DOHH2 (cell line): ENCODE measurements at regions not wholly inside any gene's neighbourhood (a gene's known extent, or its start where the extent isn't known, plus 50 kb on each side); places are given as distances from the start of the nearest gene placed in this dataset.

Experiments
- H3F3A ChIP-seq: fragments of 200-600 bp; sonication (generic), shearing (Covaris generic); 2 replicates; pipeline ENCODE4 v1.6.0; 2016; ENCODE audit warnings: antibody characterized with exemption, mild to moderate bottlenecking; ENCODE audit not compliant: control insufficient read depth, insufficient read depth
- H3K27ac ChIP-seq: fragments of 200-600 bp; sonication (generic); 2 replicates; pipeline ENCODE4 v1.5.1; 2014; ENCODE audit warnings: low read depth, mild to moderate bottlenecking, low read length, moderate library complexity
- H3K27me3 ChIP-seq: fragments of 200-600 bp; sonication (generic); 2 replicates; pipeline ENCODE4 v1.6.1; 2014; ENCODE audit warnings: mild to moderate bottlenecking, low read length, mixed read lengths; ENCODE audit not compliant: control insufficient read depth
- H3K36me3 ChIP-seq: fragments of 200-600 bp; sonication (generic); 2 replicates; pipeline ENCODE4 v1.6.1; 2014; ENCODE audit warnings: mild to moderate bottlenecking, low read length, moderate library complexity, mixed read lengths; ENCODE audit not compliant: control insufficient read depth
- H3K4me1 ChIP-seq: fragments of 200-600 bp; sonication (generic); 2 replicates; pipeline ENCODE4 v1.6.1; 2014; ENCODE audit warnings: mild to moderate bottlenecking, low read length, mixed read lengths; ENCODE audit not compliant: control insufficient read depth
- H3K4me2 ChIP-seq: fragments of 200-600 bp; sonication (generic); 2 replicates; pipeline ENCODE4 v1.6.0; 2014; ENCODE audit warnings: mild to moderate bottlenecking, low read length, moderate library complexity
- H3K4me3 ChIP-seq: fragments of 200-600 bp; sonication (generic); 2 replicates; pipeline ENCODE4 v1.5.1; 2014; ENCODE audit warnings: mild to moderate bottlenecking, low read length, mixed read lengths
- H3K79me2 ChIP-seq: fragments of 200-600 bp; sonication (generic); 2 replicates; pipeline ENCODE4 v1.6.1; 2014; ENCODE audit warnings: mild to moderate bottlenecking, low read length, mixed read lengths; ENCODE audit not compliant: control insufficient read depth
- H3K9me2 ChIP-seq: fragments of 200-600 bp; sonication (generic); replicated peaks from 2 replicates; pipeline ENCODE4 v1.6.1; 2014; ENCODE audit warnings: mild to moderate bottlenecking, low read length, mixed read lengths; ENCODE audit not compliant: control insufficient read depth
- H3K9me3 ChIP-seq: fragments of 200-600 bp; sonication (generic); 2 replicates; pipeline ENCODE4 v1.6.1; 2014; ENCODE audit warnings: antibody characterized with exemption, low read length, mixed read lengths; ENCODE audit not compliant: control insufficient read depth, insufficient read depth
- H4K20me1 ChIP-seq: fragments of 200-600 bp; sonication (generic); 2 replicates; pipeline ENCODE4 v1.6.0; 2014; ENCODE audit warnings: low read depth, mild to moderate bottlenecking, antibody characterized with exemption, low read length, moderate library complexity; ENCODE audit not compliant: control insufficient read depth, insufficient read depth
- EZH2phosphoT487 ChIP-seq: fragments of 200-600 bp; sonication (generic); IDR thresholded peaks from 2 replicates; pipeline ENCODE4 v1.6.1; 2017; ENCODE audit warnings: borderline replicate concordance, mild to moderate bottlenecking, antibody characterized with exemption, low read length, moderate library complexity, mixed read lengths
- TF ChIP-seq, protein P1 (sequence below): fragments of 200-600 bp; sonication (generic); IDR thresholded peaks from one replicate; pipeline ENCODE4 v1.5.1; 2014; ENCODE audit warnings: antibody characterized with exemption, mild to moderate bottlenecking, low read depth, low read length; ENCODE audit not compliant: poor library complexity, severe bottlenecking

DNA sequence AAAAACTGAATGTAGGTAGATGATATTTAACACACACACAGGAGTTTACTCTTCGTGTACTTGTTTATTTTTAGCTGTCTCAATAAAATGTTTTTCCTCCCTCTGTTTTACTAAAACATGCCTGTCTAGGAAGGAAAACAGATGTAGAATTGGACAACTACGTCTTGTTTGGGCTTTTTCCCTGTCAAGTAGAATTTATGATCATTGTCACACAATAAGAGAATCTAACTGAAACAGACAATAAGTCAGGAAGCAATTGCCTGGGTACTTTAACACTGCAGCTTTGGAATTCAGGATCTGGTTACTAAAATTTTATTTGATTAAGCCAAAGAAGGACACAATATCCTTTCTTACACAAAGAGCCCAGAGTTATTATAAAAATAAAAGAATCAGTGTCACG is 164.2 kb downstream of the ZDHHC21 start:
- Histone ChIP-seq H3K27me3 (no peaks in the 10 kb centered on the region), H3K79me2 (no peaks in the 10 kb centered on the region), H3K4me1 (no peaks in the 10 kb centered on the region), H3K9me2 (no peaks in the 10 kb centered on the region), H3K4me2 (no peak overlapping the region), H3K36me3 (no peaks in the 10 kb centered on the region), H3K9me3 (no peaks in the 10 kb centered on the region), H3F3A (no peaks in the 10 kb centered on the region), H3K4me3 (no peak overlapping the region), H3K27ac (no peak overlapping the region), H4K20me1 (no peaks in the 10 kb centered on the region)
- TF ChIP-seq, protein P1, sequence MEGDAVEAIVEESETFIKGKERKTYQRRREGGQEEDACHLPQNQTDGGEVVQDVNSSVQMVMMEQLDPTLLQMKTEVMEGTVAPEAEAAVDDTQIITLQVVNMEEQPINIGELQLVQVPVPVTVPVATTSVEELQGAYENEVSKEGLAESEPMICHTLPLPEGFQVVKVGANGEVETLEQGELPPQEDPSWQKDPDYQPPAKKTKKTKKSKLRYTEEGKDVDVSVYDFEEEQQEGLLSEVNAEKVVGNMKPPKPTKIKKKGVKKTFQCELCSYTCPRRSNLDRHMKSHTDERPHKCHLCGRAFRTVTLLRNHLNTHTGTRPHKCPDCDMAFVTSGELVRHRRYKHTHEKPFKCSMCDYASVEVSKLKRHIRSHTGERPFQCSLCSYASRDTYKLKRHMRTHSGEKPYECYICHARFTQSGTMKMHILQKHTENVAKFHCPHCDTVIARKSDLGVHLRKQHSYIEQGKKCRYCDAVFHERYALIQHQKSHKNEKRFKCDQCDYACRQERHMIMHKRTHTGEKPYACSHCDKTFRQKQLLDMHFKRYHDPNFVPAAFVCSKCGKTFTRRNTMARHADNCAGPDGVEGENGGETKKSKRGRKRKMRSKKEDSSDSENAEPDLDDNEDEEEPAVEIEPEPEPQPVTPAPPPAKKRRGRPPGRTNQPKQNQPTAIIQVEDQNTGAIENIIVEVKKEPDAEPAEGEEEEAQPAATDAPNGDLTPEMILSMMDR, result no peak
- TF ChIP-seq EZH2phosphoT487, result no peak

DNA sequence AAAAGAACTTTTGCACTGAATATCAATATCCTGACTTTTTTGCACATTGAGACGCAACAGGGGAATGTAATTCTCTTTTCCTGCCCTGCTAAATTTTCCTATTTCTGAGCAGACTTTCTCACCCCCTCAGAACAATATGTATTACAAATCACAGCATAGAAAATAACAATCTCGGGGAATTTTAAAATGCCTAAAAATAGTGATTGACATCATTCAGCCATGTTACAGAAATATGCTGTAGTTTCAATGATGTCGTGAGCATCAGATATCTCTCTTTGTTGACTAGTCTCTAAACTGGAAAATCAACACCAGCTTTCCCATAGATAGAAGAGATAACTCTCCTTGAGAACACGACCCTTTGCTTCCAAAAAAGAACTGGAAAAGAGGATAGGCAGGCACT is 166.7 kb downstream of the ZDHHC21 start:
- H3K36me3 ChIP-seq, result no peaks in the 10 kb centered on the region
- H3K4me2 ChIP-seq, result no peak overlapping the region

GRCh38 chr9:14525856-14526255 is 167.4 kb downstream of the ZDHHC21 start:
- Histone ChIP-seq H3K79me2 (no peaks in the 10 kb centered on the region), H4K20me1 (no peaks in the 10 kb centered on the region), H3K4me3 (no peak overlapping the region), H3K36me3 (no peaks in the 10 kb centered on the region), H3K27me3 (no peaks in the 10 kb centered on the region), H3K9me3 (no peaks in the 10 kb centered on the region), H3K9me2 (no peaks in the 10 kb centered on the region), H3K4me2 (no peak overlapping the region), H3K27ac (no peak overlapping the region), H3F3A (no peaks in the 10 kb centered on the region), H3K4me1 (no peaks in the 10 kb centered on the region)
- TF ChIP-seq, protein P1, result no peak
- TF ChIP-seq EZH2phosphoT487, result no peak

More for the DNA sequence above, 166.7 kb downstream of the ZDHHC21 start:
- no peaks in the 10 kb centered on the region for H3K4me1 ChIP-seq
- no peak overlapping the region for H3K4me3 ChIP-seq
- no peak overlapping the region for H3K27ac ChIP-seq
- no peaks in the 10 kb centered on the region for H3K9me2 ChIP-seq
- TF ChIP-seq EZH2phosphoT487, result no peak
- TF ChIP-seq, protein P1, result no peak
- no peaks in the 10 kb centered on the region for H4K20me1 ChIP-seq
- no peaks in the 10 kb centered on the region for H3K27me3 ChIP-seq
- H3K9me3 ChIP-seq, result no peaks in the 10 kb centered on the region
- H3K79me2 ChIP-seq, result no peaks in the 10 kb centered on the region
- H3F3A ChIP-seq, result no peaks in the 10 kb centered on the region
